ENCODE measurements at regions not wholly inside any gene's neighbourhood (a gene's known extent, or its start where the extent isn't known, plus 50 kb on each side); places are given as distances from the start of the nearest gene placed in this dataset.

GRCh38 chr4:155599596-155599995 lies 67.1 kb upstream of the GUCY1A1 start:
- POLR2A ChIA-PET (ENCODE audit: partially characterized antibody), result no interaction called here
- Histone ChIP-seq H3K27ac (ENCODE audit: low read depth, low read length) (no peak overlapping the region), H3K27me3 (replicated peaks in 1 of 4; ENCODE audit: control insufficient read depth in 3 of 4, extremely low read depth in 1 of 4, insufficient read depth in 3 of 4, low read length in 3 of 4) (no peaks in the 10 kb centered on the region)
- TF ChIP-seq SAP30 (IDR thresholded peaks at IDR 0.05; ENCODE audit: insufficient read depth, insufficient replicate concordance, low read length) (no peak), SIX5 (IDR thresholded peaks at IDR 0.05; ENCODE audit: low read depth, low read length) (no peak), SUZ12 (IDR thresholded peaks at IDR 0.05; ENCODE audit: low read length) (no peak), CTCF (IDR thresholded peaks at IDR 0.05; ENCODE audit: control extremely low read depth in 1 of 3, insufficient read depth in 1 of 3, low read depth in 1 of 3, low read length in 3 of 3) (no peak), EGR1 (IDR thresholded peaks at IDR 0.05; ENCODE audit: borderline replicate concordance, low read depth, low read length) (no peak), CBX5 (IDR thresholded peaks at IDR 0.05; ENCODE audit: low read depth, low read length) (no peak), TCF12 (IDR thresholded peaks at IDR 0.05; ENCODE audit: low read depth, low read length) (no peak), CHD2 (IDR thresholded peaks at IDR 0.05; ENCODE audit: low read length) (no peak), MAFK (IDR thresholded peaks at IDR 0.05; ENCODE audit: low read depth, low read length) (no peak), ZNF274 (IDR thresholded peaks at IDR 0.05; ENCODE audit: borderline replicate concordance, extremely low read depth, low read length) (no peak)
- TF ChIP-seq, protein P1, sequence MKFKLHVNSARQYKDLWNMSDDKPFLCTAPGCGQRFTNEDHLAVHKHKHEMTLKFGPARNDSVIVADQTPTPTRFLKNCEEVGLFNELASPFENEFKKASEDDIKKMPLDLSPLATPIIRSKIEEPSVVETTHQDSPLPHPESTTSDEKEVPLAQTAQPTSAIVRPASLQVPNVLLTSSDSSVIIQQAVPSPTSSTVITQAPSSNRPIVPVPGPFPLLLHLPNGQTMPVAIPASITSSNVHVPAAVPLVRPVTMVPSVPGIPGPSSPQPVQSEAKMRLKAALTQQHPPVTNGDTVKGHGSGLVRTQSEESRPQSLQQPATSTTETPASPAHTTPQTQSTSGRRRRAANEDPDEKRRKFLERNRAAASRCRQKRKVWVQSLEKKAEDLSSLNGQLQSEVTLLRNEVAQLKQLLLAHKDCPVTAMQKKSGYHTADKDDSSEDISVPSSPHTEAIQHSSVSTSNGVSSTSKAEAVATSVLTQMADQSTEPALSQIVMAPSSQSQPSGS (IDR thresholded peaks at IDR 0.05; ENCODE audit: low read length), result no peak

More at GRCh38 chr4:155599596-155599995, 67.1 kb upstream of the GUCY1A1 start:
- no peak overlapping the region for H3K4ac ChIP-seq (replicated peaks; ENCODE audit: insufficient read length, low read depth, low read length)
- no peak overlapping the region for H2BK5ac ChIP-seq (ENCODE audit: low read depth, low read length)
- H3K4me1 ChIP-seq (replicated peaks in 1 of 4; ENCODE audit: control insufficient read depth in 3 of 4, insufficient read depth in 4 of 4, low read length in 3 of 4), result no peaks in the 10 kb centered on the region
- H3K9ac ChIP-seq (replicated peaks in 1 of 4; ENCODE audit: extremely low read depth in 1 of 4, low read depth in 3 of 4, low read length in 3 of 4), result no peak overlapping the region
- H4K20me1 ChIP-seq (replicated peaks in 1 of 2; ENCODE audit: control insufficient read depth in 1 of 2, insufficient read depth in 2 of 2, low read length in 2 of 2), result no peaks in the 10 kb centered on the region
- H4K91ac ChIP-seq (replicated peaks; ENCODE audit: insufficient read length, low read length), result no peak overlapping the region
- no peak overlapping the region for H2AFZ ChIP-seq (ENCODE audit: low read length)
- no peaks in the 10 kb centered on the region for H3K23me2 ChIP-seq (ENCODE audit: low read depth, low read length)
- no peak overlapping the region for H4K8ac ChIP-seq (ENCODE audit: extremely low read depth, insufficient read depth, low read length)
- DNase-seq (ENCODE audit: low read depth in 1 of 2, low spot score in 2 of 2) (no peak), FAIRE-seq (no peak)
- H3K9me3 ChIP-seq (ENCODE audit: insufficient read depth in 2 of 2, low read depth in 1 of 2, low read length in 1 of 2), result no peaks in the 10 kb centered on the region
- H2BK120ac ChIP-seq (replicated peaks; ENCODE audit: low read depth, low read length), result no peak overlapping the region
- H2BK15ac ChIP-seq (ENCODE audit: low read length), result no peak overlapping the region
- no peak overlapping the region for H3K4me2 ChIP-seq (ENCODE audit: insufficient read depth in 1 of 2, low read depth in 2 of 2, low read length in 2 of 2)
- no peak overlapping the region for H3K14ac ChIP-seq (ENCODE audit: insufficient read length)
- no peak overlapping the region for H3K56ac ChIP-seq (replicated peaks; ENCODE audit: insufficient read length, low read depth, low read length)
- no peak overlapping the region for H2BK12ac ChIP-seq (ENCODE audit: low read depth, low read length)
- no peak overlapping the region for H3K23ac ChIP-seq (ENCODE audit: insufficient read length)
- no peaks in the 10 kb centered on the region for H3K79me2 ChIP-seq (ENCODE audit: control insufficient read depth in 1 of 2, insufficient read depth in 2 of 2, low read length in 2 of 2)
- no peak overlapping the region for H3K4me3 ChIP-seq (ENCODE audit: extremely low read depth in 1 of 4, insufficient read depth in 2 of 4, low read depth in 3 of 4, low read length in 4 of 4)
- no peaks in the 10 kb centered on the region for H3K79me1 ChIP-seq (ENCODE audit: low read depth, low read length)
- H3K36me3 ChIP-seq (ENCODE audit: control insufficient read depth in 2 of 4, insufficient read depth in 4 of 4, low read length in 3 of 4), result no peaks in the 10 kb centered on the region
- no peak overlapping the region for H3K18ac ChIP-seq (ENCODE audit: extremely low read depth, low read length)
- no peak overlapping the region for H4K5ac ChIP-seq (ENCODE audit: insufficient read length, low read depth, low read length)
- no peak overlapping the region for H2AK5ac ChIP-seq (ENCODE audit: low read depth, low read length)
- no peak overlapping the region for H2BK20ac ChIP-seq (ENCODE audit: low read length)
- CTCF ChIA-PET (ENCODE audit: partially characterized antibody), result interaction anchor here (0.5 kb wide), 1 partner anchor 102 kb away, joined by 4 read pairs; no protein-coding TSS in a partner anchor

Measured in H1 (cell line).